Ecto neural progenitor cell (in vitro differentiated cells): ENCODE measurements at regions not wholly inside any gene's neighbourhood (a gene's known extent, or its start where the extent isn't known, plus 50 kb on each side); places are given as distances from the start of the nearest gene placed in this dataset.
"Not testable (repeated sequence)": the region's sequence is repeated elsewhere in the genome, so short reads cannot be mapped to it uniquely, and the experiment has no call there.

Experiments
- DNase-seq: peaks from one replicate; pipeline ENCODE4 v3.0.0-alpha.2; 2018; ENCODE audit warnings: low spot score

DNA sequence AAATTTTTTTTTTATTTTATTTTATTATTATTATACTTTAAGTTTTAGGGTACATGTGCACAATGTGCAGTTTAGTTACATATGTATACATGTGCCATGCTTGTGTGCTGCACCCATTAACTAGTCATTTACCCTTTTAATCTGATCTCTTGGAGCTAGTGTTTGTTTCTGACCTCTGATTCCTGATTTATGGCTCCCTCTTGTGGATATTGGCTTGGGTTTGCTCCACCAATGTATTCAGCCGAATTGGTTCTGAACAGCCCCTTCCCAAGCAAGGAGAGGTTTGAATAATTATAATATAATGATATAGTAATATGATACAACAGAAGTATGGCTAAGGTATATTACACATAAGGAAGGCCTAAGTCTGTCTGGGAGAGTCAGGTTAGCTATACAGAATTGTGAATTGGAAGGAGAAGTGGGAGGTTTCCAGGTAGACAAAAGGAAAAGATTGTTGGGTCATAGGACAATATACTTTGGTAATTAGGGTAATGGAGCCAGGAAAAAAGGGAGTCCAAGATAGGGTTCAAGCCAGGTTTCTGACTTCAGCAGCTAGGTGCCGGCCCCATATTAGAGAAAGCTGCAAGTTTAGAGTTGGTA, 53.1 kb upstream of the HMCN1 start:
- no peak for DNase-seq

- DNase-seq, result no peak
These were observed 53.7 kb upstream of the HMCN1 start for GRCh38 chr1:185680453-185680852.

DNA sequence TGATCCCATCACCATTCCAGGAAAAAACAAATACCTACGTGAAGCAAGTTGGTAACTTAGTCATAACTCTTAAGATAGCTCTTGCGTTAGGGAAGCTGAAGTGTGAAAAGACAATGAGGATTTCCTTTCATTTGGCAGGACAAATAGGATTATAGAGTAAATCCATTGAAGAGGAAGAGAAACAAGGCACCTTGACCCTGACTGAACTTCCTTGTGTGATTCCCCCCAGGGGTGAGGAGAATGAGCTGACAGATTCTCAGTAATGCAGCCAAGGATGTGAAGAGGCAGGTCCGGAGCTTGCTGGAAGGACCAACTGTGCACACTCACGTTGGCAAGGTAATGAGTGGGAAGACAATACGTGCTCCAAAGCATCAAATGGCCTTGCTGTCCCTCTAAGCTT, 55.0 kb upstream of the HMCN1 start:
- no peak for DNase-seq

DNA sequence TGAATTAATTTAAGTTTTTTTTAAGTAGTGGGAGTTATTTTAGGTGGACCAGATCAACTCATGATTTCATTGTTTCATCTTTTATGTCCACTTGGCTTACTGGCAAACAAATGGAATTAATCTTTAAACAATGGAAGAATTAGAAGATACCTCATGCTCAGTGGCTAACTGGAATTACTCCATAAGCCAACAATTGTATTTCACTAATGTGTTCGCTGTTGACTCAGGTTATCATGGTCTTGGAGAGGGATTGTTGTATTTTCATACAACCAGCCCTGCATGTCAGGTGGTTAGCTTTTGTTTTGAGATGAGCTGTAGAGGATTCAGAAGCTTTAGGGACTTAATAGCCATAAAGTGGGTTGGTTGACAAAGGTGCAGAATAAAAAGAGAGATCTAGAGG, 57.2 kb upstream of the HMCN1 start:
- no peak for DNase-seq

GRCh38 chr1:185674201-185674600, 60.0 kb upstream of the HMCN1 start:
- no peak for DNase-seq

DNA sequence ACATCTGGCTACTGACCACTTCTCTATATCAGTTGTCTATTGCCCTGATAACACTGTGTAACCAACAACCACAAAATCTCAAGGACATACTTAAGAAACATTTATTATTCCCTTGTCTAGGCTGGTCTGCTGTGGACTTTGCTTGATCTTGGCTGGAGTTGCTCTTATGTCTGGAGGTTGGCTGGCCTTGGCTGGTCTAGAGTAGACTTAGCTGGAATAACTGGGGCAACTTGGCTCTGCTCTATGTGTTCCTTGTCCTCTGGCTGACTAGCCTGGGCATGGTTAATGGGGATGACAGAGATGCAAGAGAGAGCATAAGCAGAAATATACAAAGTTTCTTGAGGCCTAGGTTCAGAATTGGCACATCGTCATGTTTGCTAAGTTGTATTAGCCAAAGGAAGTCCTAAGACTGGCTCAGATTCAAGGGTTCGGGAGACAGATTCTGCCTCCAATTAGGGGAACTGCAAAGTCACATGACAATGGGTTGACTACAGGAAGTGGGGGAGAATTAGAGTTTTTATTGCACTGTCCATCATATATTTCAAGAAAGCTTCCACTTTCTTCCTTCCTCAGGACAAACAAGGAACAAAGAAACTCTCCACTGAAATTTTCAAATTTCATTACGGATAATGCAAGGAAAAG, 61.4 kb upstream of the HMCN1 start:
- DNase-seq, result no peak

DNA sequence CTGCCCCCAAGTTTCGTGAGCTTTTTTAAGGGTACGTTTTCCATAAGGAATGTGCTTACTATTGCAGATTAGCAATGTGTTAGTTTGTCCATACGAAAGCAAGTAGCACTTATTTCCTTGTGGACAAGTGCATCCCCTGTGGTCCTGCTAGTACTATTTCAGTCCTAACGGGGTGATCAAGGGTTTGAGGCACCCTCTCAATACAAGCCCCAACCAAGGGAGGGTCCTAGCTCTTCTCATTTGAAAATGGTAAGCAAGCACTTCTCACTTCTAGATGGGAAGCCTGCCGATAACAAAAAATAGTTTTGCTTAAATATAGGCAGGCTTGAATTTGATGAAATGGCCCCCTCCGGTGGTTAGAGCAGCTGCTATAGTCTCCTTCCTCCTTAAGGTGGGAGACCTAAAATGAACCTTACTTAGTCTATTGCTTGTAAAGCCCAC, 64.0 kb upstream of the HMCN1 start:
- peak; percentile 52 for DNase-seq

- no peak for DNase-seq
These were observed 66.2 kb upstream of the HMCN1 start for GRCh38 chr1:185668013-185668412.

- no peak for DNase-seq
These were observed 67.6 kb upstream of the HMCN1 start for GRCh38 chr1:185666582-185666981.

DNA sequence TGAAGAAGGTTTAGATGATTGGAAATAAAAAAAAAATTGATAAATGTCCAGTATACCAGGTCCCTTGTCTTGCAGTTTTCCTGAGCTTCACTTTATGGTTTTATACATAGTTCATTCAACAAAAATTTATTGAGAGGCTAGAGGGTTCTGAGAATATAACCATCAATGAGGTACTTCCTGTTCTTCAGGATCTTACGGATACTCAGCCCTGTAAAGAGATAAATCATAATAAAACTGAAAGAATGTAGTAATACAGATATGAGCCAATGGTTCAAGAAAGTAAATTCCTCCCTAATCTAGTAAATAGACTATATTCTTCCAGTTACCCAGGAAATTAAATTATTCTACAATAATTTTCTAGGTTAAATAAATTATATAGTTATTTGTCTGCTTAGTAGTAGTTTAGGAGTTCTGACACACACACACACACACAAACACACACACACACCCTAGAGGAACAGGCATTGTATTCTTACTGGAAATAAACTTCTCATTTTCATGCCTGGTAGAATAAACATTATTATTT, 70.4 kb upstream of the HMCN1 start:
- no peak for DNase-seq

GRCh38 chr1:185663332-185663731, 70.9 kb upstream of the HMCN1 start:
- DNase-seq, result no peak

DNA sequence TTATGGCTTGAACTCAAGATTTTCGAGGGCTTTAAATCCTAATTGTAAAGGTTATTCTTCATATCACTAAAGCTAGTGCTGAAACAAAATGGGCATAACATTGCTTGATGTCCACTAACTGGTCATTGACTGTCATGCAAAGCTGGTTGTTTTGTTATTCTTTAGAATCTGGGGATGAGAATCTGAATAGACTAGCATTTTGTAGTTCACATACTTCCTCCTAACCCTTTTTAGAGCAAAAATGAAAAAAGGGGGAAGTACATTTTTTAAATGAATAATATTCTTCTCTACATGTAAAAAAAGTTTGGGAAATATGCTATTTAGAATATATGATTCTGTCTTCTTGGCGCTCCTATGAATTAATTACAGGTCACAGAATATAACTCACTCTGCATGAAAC, 72.2 kb upstream of the HMCN1 start:
- DNase-seq, result no peak

DNA sequence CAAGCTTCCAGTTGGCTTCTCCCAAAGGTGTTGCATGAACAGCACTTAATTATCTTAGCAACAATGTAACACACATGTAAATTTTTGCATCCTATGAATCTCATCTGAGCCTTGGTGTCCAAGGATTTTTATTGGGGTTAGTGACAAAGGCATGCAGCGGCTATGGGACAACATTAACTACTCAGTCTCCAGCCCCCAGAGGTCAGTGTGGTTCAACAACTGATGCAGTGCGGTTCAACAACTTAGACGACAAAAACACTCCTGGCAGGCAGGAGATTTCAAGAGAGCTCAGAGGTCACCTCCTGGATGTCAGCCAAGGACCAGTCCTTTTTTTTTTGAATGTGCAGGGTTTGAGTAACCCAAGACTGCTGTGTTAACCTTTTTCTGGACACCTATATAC, 77.5 kb upstream of the HMCN1 start:
- DNase-seq, result no peak

DNA sequence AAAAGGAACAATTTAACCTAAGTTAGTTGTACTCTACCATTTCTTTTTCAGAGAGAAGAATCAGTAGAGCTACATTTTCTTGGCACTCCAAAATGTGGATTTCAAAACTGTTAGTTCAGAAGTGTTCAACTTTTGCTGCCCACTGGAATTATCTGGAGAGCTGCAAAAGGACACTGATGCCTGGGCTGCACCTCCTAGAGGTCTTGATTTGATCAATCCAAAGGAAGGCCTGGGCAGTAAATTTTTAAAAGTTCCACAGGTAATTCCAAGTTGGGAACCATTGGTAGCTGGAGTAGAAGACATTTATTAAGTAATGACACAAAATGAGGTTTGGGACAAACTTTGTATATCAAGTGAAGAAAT, 79.3 kb upstream of the HMCN1 start:
- DNase-seq, result no peak

DNA sequence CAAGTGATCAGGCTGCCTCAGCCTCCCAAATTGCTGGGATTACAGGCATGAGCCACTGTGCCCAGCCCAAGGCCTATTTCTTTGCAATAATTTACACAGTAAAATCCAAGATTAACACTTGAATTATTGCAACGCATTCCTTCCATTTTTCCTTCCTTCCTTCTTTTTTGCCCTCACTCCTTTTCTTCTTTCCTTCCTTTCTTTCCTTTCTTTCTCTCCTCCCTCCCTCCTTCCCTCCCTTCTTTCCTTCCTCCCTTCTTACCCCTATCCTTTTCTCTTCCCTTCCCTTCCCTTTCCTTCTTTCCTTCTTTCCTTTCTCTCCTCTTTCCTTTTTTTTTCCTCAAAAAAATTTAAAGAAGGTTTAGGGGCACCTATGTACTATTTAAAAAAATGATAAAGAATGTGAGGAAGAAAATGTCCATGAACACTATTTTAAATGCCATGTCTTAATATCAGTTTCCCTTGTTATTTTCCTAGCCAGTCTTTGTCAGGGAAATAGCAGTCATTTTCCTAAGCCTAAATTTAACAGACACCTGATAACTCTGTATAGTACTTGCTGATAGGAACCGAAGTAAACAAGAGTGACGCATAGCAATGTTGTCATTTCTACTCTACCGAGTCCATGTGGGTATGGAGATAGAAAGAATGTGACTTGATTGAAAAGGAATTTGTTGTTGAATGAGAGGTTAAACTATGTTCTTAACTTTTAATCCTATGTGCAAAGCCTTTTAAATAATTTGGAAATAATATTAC, 79.8 kb upstream of the HMCN1 start:
- no peak for DNase-seq

DNA sequence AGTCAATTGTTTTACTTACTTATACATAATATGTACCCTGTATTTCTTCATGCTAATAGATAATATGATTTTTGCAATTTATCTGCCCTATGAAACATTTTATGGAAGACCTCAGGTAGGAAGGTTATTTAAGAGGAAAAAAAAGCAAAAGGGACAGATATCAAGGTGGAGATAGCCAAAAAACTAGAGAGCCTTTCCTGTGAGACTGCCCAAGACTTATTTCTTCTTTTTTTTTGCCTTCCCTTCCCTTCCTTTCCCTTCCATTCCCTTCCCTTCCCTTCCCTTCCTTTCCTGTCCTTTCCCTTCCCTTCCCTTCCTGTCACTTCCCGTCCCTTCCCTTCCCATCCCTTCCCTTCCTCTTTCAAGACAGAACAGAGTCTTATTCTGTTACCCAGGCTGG, 80.6 kb upstream of the HMCN1 start:
- DNase-seq, result no peak

- DNase-seq, result no peak
These were observed 81.8 kb upstream of the HMCN1 start for GRCh38 chr1:185652348-185652747.

GRCh38 chr1:185650602-185651230, 83.5 kb upstream of the HMCN1 start:
- DNase-seq, result no peak

DNA sequence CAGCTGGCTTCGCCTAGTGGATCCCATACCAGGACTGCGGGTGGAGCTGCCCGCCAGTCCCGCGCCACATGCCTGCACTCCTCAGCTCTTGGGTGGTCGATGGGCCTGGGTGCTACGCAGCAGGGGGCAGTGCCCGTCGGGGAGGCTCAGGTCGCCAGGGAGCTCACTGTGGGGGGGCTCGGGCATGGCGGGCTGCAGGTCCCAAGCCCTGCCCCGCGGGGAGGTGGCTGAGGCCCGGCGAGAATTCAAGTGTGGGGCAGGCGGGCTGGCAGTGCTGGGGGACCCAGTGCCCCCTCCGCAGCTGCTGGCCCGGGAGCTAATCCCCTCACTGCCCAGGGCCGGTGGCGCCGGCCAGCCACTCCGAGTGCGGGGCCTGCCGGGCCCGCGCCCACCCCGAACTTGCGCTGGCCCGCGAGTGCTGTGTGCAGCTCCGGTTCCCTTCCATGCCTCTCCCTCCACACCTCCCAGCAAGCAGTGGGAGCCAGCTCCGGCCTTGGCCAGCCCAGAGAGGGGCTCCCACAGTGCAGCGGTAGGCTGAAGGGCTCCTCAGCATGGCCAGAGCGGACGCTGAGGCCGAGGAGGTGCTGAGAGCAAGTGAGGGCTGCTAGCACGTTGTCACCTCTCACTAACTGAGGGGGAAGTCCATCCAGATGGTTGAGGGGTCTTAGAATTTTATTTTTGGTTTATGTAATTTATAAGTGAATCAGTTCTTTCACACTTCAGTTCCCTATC, 85.2 kb upstream of the HMCN1 start:
- DNase-seq, result no peak

DNA sequence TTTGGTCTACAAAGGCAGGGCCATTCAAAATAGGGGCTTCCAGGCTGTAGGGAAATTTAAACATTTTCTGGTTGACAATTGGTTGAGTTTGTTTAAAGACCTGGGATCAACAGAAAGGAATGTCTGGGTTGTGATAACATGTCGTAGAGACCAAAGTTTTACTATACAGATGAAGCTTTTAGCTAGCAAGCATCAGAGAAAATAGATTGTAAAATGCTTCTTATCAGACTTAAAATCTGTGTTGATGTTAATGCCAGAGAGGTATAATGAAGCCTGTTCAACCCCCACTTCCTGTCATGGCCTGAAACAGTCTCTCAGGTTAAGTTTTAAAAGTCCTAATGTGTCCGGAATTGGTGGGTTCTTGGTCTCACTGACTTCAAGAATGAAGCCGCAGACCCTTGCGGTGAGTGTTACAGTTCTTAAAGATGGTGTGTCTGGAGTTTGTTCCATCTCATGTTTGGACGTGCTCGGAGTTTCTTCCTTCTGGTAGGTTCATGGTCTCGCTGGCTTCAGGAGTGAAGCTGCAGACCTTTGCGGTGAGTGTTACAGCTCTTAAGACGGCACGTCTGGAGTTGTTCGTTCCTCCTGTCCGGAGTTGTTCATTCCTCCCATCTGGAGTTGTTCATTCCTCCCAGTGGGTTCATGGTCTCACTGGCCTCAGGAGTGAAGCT, 86.5 kb upstream of the HMCN1 start:
- DNase-seq, result not testable (repeated sequence)

DNA sequence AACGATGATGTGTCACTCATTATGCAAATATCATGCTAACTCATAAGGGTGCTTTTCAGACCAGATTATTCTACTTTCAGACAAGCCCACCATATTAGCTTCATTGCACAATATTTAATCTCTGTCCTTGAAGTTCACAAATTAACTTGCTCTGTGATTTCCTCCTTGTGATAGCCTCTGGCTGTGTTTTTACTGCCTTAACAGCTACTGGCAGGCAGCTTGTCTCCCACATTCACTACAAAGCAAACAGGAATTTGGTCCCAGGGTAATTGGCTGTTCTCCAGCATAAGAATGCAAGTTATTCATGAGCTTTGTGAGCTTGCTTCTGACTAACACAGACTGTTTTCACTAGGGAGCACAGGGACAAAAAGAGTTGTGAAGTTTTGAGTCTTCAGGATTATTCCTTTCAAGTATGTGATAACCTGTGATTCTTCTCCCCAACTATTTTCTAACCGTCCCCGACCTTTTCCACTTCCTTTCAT, 87.9 kb upstream of the HMCN1 start:
- peak; percentile 56 for DNase-seq
